GF-D8 (cell line): ENCODE measurements at regions not wholly inside any gene's neighbourhood (a gene's known extent, or its start where the extent isn't known, plus 50 kb on each side); places are given as distances from the start of the nearest gene placed in this dataset.
"Not testable (repeated sequence)": the region's sequence is repeated elsewhere in the genome, so short reads cannot be mapped to it uniquely, and the experiment has no call there.

ENCODE experiments used
- DNase-seq: peaks from one replicate; lab custom pipeline; 2025; lab: John Stamatoyannopoulos, UW

- no peak for DNase-seq
Measured at GRCh38 chr1:30569384-30569783, 154.0 kb downstream of the MATN1 start.

- no peak for DNase-seq
Measured at GRCh38 chr1:30562559-30562958, 160.8 kb downstream of the MATN1 start.

GRCh38 chr1:30551603-30552002, 171.8 kb downstream of the MATN1 start:
- DNase-seq = no peak

GRCh38 chr1:30550365-30551220, 172.8 kb downstream of the MATN1 start:
- DNase-seq = no peak

GRCh38 chr1:30549872-30550271, 173.5 kb downstream of the MATN1 start:
- not testable (repeated sequence) for DNase-seq

GRCh38 chr1:30548294-30548693, 175.1 kb downstream of the MATN1 start:
- no peak for DNase-seq

GRCh38 chr1:30547326-30547725, 176.1 kb downstream of the MATN1 start:
- not testable (repeated sequence) for DNase-seq

- no peak for DNase-seq
Measured at GRCh38 chr1:30545365-30545764, 178.0 kb downstream of the MATN1 start.

- DNase-seq = no peak
Measured at GRCh38 chr1:30541721-30542485, 181.5 kb downstream of the MATN1 start.

- no peak for DNase-seq
Measured at GRCh38 chr1:30540611-30541192, 182.7 kb downstream of the MATN1 start.

GRCh38 chr1:30539884-30540283, 183.5 kb downstream of the MATN1 start:
- DNase-seq = no peak

GRCh38 chr1:30538993-30539867, 184.2 kb downstream of the MATN1 start:
- no peak for DNase-seq

GRCh38 chr1:30538226-30538992, 185.0 kb downstream of the MATN1 start:
- no peak for DNase-seq

GRCh38 chr1:30537279-30537678, 186.1 kb downstream of the MATN1 start:
- DNase-seq = no peak

GRCh38 chr1:30536530-30536929, 186.9 kb downstream of the MATN1 start:
- no peak for DNase-seq

GRCh38 chr1:30535595-30536325, 187.6 kb downstream of the MATN1 start:
- DNase-seq = no peak

- DNase-seq = no peak
Measured at GRCh38 chr1:30534551-30534940, 188.8 kb downstream of the MATN1 start.

GRCh38 chr1:30533796-30534550, 189.4 kb downstream of the MATN1 start:
- no peak for DNase-seq

GRCh38 chr1:30533141-30533540, 190.2 kb downstream of the MATN1 start:
- DNase-seq = no peak

GRCh38 chr1:30532621-30533020, 190.8 kb downstream of the MATN1 start:
- DNase-seq = no peak
